Panc1 (cell line): ENCODE measurements at regions not wholly inside any gene's neighbourhood (a gene's known extent, or its start where the extent isn't known, plus 50 kb on each side); places are given as distances from the start of the nearest gene placed in this dataset.

Experiments
- CTCF ChIP-seq: fragments of 450-650 bp; IDR thresholded peaks from 2 replicates; pipeline ENCODE4 v1.5.1; 2017; ENCODE audit warnings: mild to moderate bottlenecking
- POLR2AphosphoS5 ChIP-seq: IDR thresholded peaks from 2 replicates; pipeline ENCODE4 v1.6.1; 2012; ENCODE audit warnings: mild to moderate bottlenecking, low read depth, low read length, moderate library complexity
- SIN3A ChIP-seq: IDR thresholded peaks from 2 replicates; pipeline ENCODE4 v1.6.1; 2012; ENCODE audit warnings: low read depth, mild to moderate bottlenecking, low read length, moderate library complexity, borderline replicate concordance; ENCODE audit not compliant: insufficient read depth

DNA sequence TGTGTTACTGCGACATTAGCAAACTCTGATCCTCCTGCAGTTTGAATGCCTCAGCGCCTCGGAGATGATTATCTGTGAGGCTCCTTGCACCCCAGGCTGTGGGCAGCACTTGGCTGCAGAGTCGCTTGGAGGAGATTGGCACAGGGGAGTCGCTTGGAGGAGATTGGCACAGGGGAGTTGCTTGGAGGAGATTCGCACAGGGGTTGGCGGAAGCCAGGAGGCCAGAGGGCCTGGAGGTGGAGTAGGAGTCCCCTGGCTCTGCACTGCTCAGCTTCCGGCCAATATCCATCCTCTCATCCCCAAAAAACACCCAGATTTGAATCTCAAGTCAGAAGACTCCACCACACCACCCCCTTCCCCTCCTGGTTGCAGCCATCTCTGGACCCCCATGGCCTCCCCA, 192.6 kb upstream of the NECTIN1 start:
- TF ChIP-seq CTCF: no peak
- no peak for TF ChIP-seq SIN3A
- TF ChIP-seq POLR2AphosphoS5: no peak
